Parathyroid adenoma (tissue), 2 donors: ENCODE measurements at regions not wholly inside any gene's neighbourhood (a gene's known extent, or its start where the extent isn't known, plus 50 kb on each side); places are given as distances from the start of the nearest gene placed in this dataset.

Experiments used
- H2AFZ ChIP-seq: fragments of 300-600 bp; sonication (generic); one replicate; pipeline ENCODE4 v1.7.0; 2017; ENCODE audit warnings: antibody characterized with exemption, mild to moderate bottlenecking
- H3K27ac ChIP-seq: fragments of 300-600 bp; sonication (generic); one replicate; pipeline ENCODE4 v1.7.0; 2017
- H3K27me3 ChIP-seq: fragments of 300-600 bp; sonication (generic); one replicate; pipeline ENCODE4 v1.7.0; 2017; ENCODE audit warnings: low read length; ENCODE audit not compliant: control insufficient read depth, insufficient read depth
- H3K36me3 ChIP-seq: fragments of 300-600 bp; sonication (generic); one replicate; pipeline ENCODE4 v1.7.0; 2017; ENCODE audit warnings: low read length; ENCODE audit not compliant: control insufficient read depth, insufficient read depth
- H3K4me1 ChIP-seq: fragments of 300-600 bp; sonication (generic); one replicate; pipeline ENCODE4 v1.7.0; 2017; ENCODE audit warnings: control low read depth
- H3K4me2 ChIP-seq: fragments of 300-600 bp; sonication (generic); one replicate; pipeline ENCODE4 v1.7.0; 2017; ENCODE audit warnings: low read length
- H3K4me3 ChIP-seq: fragments of 300-600 bp; sonication (generic); one replicate; pipeline ENCODE4 v1.7.0; 2017; ENCODE audit warnings: low read depth, low read length
- H3K79me2 ChIP-seq: fragments of 300-600 bp; sonication (generic); one replicate; pipeline ENCODE4 v1.7.0; 2017; ENCODE audit warnings: control low read depth
- H3K9ac ChIP-seq: fragments of 300-600 bp; sonication (generic); one replicate; pipeline ENCODE4 v1.7.0; 2017; ENCODE audit warnings: mild to moderate bottlenecking
- H3K9me3 ChIP-seq: fragments of 300-600 bp; sonication (generic); one replicate; pipeline ENCODE4 v1.7.0; 2017; ENCODE audit warnings: low read length; ENCODE audit not compliant: control insufficient read depth
- CTCF ChIP-seq: fragments of 300-600 bp; sonication (generic); IDR thresholded peaks from one replicate; pipeline ENCODE4 v1.7.0; 2017; ENCODE audit warnings: antibody characterized with exemption, mild to moderate bottlenecking
- donor health status: primary hyperparathyroidism.

- H3K4me3 ChIP-seq: no peak overlapping the region
- H2AFZ ChIP-seq: no peak overlapping the region
- no peaks in the 10 kb centered on the region for H3K4me1 ChIP-seq
- H3K79me2 ChIP-seq: no peaks in the 10 kb centered on the region
- H3K4me2 ChIP-seq: no peak overlapping the region
- no peak for TF ChIP-seq CTCF
- no peak overlapping the region for H3K9ac ChIP-seq
- H3K27me3 ChIP-seq: no peaks in the 10 kb centered on the region
- H3K9me3 ChIP-seq: no peaks in the 10 kb centered on the region
- H3K36me3 ChIP-seq: no peaks in the 10 kb centered on the region
- no peak overlapping the region for H3K27ac ChIP-seq
Observed at GRCh38 chr5:21644032-21644431, 1209.1 kb downstream of the CDH12 start.

GRCh38 chr5:21642312-21642711 lies 1210.8 kb downstream of the CDH12 start:
- no peak overlapping the region for H2AFZ ChIP-seq
- H3K27ac ChIP-seq: no peak overlapping the region
- H3K9ac ChIP-seq: no peak overlapping the region
- no peaks in the 10 kb centered on the region for H3K4me1 ChIP-seq
- no peaks in the 10 kb centered on the region for H3K79me2 ChIP-seq
- no peaks in the 10 kb centered on the region for H3K36me3 ChIP-seq
- no peak for TF ChIP-seq CTCF
- no peak overlapping the region for H3K4me3 ChIP-seq
- no peaks in the 10 kb centered on the region for H3K9me3 ChIP-seq
- no peak overlapping the region for H3K4me2 ChIP-seq
- no peaks in the 10 kb centered on the region for H3K27me3 ChIP-seq

- Histone ChIP-seq H3K79me2 (no peaks in the 10 kb centered on the region), H3K27ac (no peak overlapping the region), H3K4me2 (no peak overlapping the region), H2AFZ (no peak overlapping the region), H3K4me3 (no peak overlapping the region), H3K9ac (no peak overlapping the region), H3K9me3 (no peaks in the 10 kb centered on the region), H3K27me3 (no peaks in the 10 kb centered on the region), H3K4me1 (no peaks in the 10 kb centered on the region), H3K36me3 (no peaks in the 10 kb centered on the region)
- no peak for TF ChIP-seq CTCF
Observed at GRCh38 chr5:21623831-21624230, 1229.3 kb downstream of the CDH12 start.

- no peak for TF ChIP-seq CTCF
- H3K9me3 ChIP-seq: no peaks in the 10 kb centered on the region
- H2AFZ ChIP-seq: no peak overlapping the region
- H3K4me1 ChIP-seq: no peaks in the 10 kb centered on the region
- H3K9ac ChIP-seq: no peak overlapping the region
- H3K4me2 ChIP-seq: no peak overlapping the region
- H3K36me3 ChIP-seq: no peaks in the 10 kb centered on the region
- H3K4me3 ChIP-seq: no peak overlapping the region
- no peaks in the 10 kb centered on the region for H3K79me2 ChIP-seq
- no peaks in the 10 kb centered on the region for H3K27me3 ChIP-seq
- H3K27ac ChIP-seq: no peak overlapping the region
Observed at GRCh38 chr5:21615195-21615765, 1237.9 kb downstream of the CDH12 start.

- Histone ChIP-seq H3K27me3 (no peaks in the 10 kb centered on the region), H3K36me3 (no peaks in the 10 kb centered on the region), H2AFZ (no peak overlapping the region), H3K4me1 (no peaks in the 10 kb centered on the region), H3K4me2 (no peak overlapping the region), H3K27ac (no peak overlapping the region), H3K9ac (no peak overlapping the region), H3K79me2 (no peaks in the 10 kb centered on the region), H3K4me3 (no peak overlapping the region), H3K9me3 (no peaks in the 10 kb centered on the region)
- no peak for TF ChIP-seq CTCF
Observed at GRCh38 chr5:21613971-21614488, 1239.1 kb downstream of the CDH12 start.
